Activated CD8-positive, alpha-beta memory T cell treated with anti-CD3 and anti-CD28 coated beads, Interleukin-2, amount 50 U/mL, for 1 hour (primary cell): ENCODE measurements at regions not wholly inside any gene's neighbourhood (a gene's known extent, or its start where the extent isn't known, plus 50 kb on each side); places are given as distances from the start of the nearest gene placed in this dataset.
"Not testable (repeated sequence)": the region's sequence is repeated elsewhere in the genome, so short reads cannot be mapped to it uniquely, and the experiment has no call there.

Experiments
- DNase-seq: peaks from one replicate; pipeline ENCODE4 v3.0.0-alpha.2; 2020; ENCODE audit errors: extremely low read depth

DNA sequence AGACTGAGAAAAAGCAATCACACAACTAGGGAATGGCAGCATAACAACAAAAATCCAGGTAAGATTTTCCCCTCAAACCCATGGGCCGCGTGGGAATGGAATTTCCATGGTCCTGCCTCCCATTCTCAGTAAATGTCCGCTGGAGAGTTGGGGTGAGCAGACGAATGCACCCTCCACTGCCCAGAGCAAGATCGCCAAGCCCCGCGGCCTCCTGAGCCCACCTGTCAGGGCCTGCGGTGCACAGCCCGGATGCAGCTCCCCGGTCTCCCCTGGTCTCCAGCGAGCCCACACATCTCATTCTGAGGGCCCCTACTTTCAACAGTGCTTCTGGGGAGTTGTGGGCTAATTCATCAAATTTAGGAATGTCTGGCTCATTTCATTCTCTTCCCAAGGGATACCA lies 327.4 kb upstream of the HS6ST1 start:
- no peak for DNase-seq

DNA sequence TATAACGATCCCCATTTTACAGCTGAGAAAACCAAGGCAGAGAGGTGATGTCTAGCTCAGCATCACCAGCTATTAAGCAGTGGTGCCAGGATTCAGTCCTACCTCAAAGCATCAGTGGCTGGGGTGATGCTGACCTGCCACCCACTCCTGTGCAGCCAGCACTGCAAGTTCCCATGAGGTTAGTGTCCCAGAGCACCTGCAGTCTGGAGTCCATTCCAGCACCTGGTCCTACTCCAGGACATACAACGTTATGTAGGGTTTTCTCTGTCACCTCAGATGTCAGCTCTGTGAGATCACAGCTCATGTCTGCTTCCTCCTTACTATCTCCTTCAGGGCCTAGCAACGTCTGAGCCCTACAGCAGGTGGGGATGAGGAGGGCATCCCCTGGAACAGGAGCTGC lies 328.0 kb upstream of the HS6ST1 start:
- no peak for DNase-seq

DNA sequence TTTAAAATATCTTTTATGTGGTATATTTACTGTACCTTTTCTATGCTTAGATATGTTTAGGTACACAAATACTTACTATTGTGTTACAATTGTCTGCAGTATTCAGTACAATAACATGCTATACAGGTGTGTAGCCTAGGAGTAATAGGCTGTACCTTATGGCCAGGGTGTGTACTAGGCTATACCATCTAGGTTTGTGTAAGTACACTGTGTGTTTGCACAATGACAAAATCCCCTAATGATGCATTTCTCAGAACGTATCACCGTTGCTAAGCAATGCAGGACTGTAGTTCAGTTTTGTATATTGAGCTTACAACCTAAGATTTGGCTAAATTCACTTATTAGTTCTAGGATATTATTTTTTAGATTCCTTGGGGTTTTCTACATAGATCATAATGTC lies 332.3 kb upstream of the HS6ST1 start:
- DNase-seq = no peak

DNA sequence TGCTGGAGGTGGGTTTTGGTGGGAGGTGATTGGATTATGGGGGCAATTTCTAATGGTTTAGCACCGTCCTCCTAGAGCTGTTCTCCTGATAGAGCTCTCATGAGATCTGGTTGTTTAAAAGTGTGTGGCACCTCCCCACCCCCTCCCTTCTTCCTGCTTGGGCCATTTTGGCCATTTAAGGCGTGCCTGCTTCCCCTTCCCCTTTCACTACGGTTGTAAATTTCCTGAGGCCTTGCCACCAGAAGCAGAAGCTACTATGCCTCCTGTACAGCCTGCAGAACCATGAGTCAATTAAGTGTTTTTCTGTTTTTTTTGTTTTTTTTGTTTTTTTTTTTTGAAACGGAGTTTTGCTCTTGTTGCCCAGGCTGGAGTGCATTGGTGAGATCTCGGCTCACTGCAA lies 335.7 kb upstream of the HS6ST1 start:
- DNase-seq = no peak

DNA sequence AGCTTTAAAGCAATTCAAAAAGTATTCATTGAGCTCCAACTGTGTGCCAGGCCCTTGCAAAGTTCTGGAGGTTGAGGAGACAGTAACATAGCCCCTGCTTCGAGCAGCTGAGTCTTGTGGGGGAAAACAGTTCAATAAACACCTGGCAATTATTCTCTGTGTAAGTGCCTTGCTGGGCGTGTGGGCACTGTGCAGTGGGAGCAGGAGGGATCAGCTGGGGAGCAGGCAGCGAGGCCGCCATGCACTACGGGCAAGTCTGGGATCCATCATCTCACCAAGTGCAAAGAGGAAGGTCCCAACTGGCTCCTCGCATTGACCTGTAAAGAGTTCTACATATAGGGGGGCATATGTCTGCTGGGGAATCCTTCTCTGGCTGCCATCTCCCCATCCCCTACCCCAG lies 342.2 kb upstream of the HS6ST1 start:
- no peak for DNase-seq

DNA sequence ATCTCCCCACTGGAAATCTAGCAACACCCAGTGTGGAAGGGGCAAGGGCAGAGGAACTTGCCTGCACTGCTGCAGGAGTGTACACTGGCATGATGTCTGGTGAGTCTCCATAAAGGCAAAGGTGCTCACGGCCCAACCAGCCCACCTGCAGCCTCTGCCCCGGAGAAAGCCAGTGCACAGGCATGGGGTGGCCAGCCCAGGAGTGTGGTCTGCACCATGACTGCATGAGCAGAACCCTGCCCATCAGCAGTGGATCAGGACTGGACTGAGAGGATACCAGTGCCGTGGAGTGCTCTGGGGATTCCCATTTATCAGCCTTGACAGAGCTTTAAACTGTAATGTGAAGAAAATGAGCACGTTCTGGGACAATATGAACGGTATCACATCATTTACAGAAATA lies 342.6 kb upstream of the HS6ST1 start:
- no peak for DNase-seq

DNA sequence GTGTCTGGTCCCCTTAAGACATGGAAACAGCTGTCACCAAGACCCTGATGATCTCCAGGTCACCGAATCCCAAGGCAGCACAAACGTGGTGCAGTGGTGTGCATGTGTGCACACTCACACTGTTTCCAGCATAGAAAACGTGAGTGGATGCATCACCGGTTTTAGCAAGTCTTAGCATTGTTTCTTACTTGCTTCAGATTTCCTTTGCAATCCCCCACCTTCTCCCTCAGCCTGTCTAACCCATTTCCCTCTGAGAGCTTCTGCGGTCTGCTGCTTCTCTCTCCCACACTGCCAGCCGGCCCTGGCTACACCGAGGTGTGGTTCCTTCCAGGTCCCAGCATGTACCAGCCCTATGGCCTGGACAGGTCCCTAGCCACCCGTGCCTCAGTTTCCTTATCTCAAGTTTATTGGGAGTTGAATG lies 343.4 kb upstream of the HS6ST1 start:
- no peak for DNase-seq

DNA sequence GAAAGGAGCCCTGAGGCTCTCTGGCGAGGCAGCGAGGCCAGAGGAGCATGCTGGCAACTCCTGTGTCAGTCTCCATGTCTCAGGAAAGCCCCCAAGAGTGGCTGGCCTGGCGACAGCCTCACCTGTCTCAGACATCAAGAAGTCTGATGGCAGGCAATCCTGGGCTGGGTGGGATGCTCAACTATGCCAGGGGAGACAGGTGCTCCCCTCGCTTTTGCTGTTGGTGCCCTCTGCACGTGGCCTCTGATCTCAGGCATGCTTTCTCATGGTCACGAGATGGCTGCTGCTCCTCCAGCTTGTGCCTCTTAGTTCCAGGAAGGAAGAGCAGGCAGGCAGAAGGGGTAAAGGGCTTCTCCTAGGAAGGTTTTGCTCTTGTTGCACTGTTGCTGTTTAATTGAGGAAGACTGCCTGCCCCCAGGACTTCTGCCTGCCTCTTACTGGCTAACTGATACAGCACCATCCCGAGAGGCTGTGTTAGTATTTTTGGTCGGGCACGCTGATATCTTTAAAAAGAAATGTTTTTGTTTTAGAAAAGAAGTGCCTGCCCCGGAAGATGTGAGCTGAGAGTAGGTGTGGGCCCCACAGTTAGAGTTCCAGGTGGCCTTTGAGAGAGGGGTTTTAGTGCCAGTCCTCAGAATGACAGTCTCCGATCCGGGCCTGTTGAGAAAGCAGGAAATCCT lies 344.8 kb upstream of the HS6ST1 start:
- no peak for DNase-seq

DNA sequence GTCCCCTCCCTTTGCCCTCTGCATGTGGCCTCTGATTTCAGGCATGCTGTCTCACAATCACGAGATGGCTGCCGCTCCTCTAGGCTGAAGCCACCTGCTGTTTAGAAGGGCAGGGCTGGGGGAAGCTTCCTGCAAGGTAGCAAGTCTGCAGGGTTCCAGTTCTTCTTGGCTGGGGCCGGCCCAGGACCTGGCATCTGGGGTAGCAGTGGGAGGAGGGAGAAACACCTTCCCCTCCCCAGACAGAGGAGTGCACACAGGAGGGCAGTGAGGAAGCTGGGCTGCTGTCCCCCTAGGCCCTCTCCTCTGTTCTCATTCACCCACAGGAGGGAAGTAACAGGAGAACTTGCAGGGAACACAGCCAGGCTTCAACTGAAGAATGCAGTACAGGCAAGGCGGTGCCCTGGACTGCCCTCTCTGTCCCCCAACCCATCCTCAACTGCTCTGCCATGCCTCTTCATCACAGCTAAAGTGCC lies 345.9 kb upstream of the HS6ST1 start:
- no peak for DNase-seq

DNA sequence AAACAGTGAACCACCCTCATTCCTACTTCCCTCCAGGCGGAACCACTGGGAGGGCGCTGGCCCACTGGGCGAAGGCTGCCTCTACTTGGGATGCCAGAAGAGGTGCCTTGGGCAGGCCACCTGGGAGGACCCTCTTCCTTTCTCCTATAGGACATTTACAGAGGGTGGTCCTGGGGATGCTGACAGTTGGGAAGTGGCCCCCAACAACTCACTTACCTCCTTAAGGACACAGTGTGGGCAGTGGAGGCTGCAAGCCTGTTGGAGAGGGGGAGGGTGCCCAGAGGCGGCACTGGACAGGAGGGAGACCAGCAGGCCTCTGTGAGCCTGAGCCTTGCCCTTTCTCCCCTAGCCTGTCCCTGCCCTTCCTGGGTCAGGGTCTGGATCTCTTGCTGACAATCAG lies 346.4 kb upstream of the HS6ST1 start:
- no peak for DNase-seq

DNA sequence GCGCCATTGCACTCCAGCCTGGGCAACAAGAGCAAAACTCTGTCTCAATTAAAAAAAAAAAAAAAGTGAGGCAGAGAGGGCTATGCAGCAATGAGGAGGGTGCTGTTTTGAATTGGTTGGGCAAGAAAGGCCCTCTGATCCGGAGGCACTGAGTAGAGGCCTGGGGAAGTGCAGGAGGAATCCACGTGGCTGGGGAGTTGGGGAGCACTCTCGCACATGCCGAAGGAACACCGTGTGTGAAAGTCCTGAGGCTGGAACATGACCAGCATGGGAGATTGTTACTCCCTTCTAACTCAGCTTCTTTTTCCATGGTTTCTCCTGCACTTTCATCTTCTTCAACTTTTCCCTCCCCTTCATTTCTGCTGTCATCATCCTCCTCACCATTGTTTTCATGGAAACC lies 347.9 kb upstream of the HS6ST1 start:
- no peak for DNase-seq

DNA sequence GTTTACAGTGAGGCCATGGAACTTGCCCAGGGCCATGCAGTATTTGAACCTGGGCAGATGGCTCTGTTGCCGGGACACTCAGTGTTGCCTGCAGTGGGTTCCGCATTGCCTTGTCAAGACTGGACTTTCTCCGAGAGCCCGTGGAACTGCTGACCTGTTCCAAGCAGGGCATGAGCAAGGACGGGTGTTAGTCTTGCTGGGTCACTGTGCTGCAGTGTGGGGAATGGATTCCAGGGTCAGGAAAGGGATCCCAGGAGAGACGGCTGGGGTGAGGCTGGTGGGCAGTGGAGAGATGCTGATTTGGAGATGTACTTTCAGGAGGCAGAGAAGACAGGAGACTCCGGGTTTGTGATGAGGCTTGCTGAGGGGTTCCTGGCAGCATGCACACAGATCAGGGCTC lies 348.7 kb upstream of the HS6ST1 start:
- no peak for DNase-seq

DNA sequence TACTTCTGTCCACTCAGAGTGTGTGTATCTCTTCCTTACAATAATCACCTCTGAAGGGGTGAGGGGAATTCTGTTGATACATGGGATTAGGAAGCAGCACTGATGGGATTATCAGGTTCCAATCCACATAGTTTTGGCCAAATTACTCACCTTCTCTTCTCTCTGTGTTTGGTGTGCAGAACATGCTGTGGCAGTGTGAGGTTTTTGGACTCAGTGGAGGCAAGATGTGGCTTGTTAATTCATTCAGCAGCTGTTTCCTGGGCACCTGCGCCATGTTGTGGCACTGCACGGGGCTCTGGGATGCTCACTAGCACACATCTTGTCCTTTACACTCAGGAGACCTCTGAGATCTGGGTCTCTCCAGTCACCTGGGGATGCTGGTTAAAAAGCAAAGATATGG lies 350.3 kb upstream of the HS6ST1 start:
- DNase-seq = no peak

DNA sequence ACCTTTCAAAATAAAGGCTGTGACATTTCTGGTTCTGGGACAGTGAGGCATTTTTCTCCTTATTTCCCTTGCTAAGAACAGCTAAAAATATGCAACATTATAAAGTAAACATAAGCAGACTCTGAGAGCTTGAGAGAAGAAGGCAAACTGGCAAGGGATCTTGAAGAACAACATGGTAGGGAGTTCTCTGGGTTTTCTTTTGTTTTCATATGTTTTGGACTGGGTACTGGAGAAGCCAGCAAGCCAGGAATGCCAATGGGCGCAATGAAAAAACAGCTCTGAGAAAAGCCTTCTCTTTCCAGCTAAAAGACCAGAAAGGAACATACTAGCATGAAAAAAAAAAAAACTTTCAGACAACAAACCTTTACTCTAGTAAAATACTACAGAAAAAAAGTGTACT lies 351.4 kb upstream of the HS6ST1 start:
- no peak for DNase-seq

DNA sequence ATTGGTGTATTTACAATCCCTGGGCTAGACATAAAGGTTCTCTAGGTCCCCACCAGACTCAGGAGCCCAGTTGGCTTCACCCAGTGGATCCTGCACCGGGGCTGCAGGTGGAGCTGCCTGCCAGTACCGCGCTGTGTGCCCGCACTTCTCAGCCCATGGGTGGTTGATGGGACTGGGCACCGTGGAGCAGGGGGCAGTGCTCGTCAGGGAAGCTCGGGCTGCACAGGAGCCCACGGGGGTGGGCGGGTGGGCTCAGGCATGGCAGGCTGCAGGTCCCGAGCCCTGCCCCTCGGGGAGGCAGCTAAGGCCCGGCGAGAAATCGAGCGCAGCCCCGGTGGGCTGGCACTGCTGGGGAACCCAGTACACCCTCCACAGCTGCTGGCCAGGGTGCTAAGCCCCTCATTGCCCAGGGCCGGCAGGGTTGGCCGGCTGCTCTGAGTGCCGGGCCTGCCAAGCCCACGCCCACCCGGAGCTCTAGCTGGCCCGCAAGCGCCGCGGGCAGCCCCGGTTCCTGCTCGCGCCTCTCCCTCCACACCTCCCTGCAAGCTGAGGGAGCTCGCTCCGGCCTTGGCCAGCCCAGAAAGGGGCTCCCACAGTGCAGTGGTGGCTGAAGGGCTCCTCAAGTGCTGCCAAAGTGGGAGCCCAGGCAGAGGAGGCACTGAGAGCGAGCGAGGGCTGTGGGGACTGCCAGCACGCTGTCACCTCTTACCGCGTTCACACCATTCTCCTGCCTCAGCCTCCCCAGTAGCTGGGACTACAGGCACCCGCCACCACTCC lies 353.5 kb upstream of the HS6ST1 start:
- not testable (repeated sequence) for DNase-seq

DNA sequence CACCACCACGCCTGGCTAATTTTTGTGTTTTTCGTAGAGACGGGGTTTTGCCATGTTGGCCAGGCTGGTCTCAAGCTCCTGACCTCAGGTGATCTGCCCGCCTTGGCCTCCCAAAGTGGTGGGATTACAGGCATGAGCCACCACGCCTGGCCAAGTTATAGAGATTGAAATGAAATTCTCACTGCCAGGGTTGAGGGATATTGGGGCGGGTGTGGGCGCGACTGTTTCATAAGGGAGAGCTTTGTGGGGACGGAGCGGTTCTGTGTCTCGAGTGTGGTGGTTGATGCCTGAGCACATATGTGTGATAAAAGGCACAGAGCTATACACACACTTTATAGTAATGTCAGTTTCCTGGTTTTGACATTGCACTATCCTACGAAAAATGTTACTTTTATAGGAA lies 361.0 kb upstream of the HS6ST1 start:
- not testable (repeated sequence) for DNase-seq

DNA sequence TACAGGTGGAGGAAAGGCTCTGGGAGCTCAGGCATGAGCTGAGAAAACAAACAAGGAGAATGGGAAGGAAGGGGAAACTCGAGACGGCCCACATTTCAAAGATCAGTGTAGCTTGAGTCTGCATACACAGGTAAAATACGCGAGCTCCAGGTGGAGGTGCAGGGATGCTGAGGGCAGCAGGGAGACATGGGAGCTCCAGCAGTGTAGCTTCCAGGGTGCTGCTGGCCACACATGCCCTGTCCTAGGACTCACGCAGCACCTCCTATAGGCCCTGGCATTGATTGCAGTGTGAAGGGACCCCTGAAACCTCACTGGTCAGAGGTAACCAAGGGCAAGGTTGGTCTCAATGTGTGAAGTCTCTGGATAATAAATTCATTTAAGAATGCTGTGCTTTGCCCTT lies 362.8 kb upstream of the HS6ST1 start:
- DNase-seq = no peak

DNA sequence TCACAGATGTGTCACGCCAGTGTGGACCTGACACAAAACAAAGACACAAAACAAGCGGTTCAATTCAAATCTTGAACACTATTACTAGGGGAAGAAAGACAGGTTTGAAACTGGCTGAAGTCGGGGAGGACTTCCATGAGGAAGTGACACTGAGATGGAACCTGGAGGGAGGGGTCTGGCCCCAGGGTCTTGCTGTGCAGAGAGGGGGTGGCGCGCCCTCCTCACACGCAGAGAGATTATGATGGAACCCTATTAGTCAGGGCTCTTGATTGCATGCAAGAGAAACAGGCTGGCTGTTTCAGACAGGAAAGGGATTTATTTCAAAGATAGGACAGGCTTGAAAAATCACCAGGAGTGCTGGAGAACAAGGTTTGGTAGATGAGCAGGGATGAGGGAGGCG lies 363.6 kb upstream of the HS6ST1 start:
- DNase-seq = no peak

DNA sequence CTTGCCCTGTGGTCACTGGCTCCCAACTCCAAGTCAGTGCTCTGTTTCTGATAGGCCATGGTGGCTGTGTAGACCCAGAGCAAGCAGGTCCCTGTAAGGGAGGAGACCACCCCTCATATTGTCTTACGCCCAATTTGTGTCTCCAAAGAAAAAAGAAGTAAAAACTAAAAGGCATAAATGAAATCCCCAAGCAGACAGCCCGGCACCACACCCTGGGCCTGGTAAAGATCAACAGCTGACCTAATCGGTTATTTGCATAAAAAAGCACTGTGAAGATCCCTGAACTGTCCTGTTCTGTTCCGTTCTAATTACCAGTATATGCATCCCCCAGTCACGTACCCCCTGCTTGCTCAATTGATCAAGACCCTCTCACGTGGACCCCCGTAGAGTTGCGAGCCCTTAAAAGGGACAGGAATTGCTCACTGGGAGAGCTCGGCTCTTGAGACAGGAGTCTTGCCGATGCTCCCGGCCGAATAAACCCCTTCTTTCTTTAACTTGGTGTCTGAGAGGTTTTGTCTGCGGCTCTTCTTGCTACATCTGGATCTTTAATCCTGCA lies 364.1 kb upstream of the HS6ST1 start:
- no peak for DNase-seq

DNA sequence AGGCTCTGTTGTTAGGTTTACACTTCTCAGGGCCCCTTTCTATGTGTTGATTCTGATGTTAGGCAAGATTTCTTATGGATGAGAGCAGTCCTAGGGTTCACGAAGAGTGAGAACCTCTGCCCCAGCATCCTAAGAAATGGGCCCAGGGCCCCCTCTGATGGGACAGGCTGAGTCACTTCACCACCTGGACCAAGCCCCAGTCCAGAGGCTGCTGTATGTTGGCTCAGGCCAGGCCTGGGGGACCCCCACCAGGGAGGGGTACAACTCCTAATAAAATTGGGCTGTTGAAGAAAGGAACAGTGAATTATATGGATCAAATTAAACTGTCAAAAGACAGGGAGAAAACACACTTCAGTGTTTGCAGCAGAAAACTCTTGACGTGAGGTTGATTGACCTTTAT lies 365.9 kb upstream of the HS6ST1 start:
- no peak for DNase-seq

DNA sequence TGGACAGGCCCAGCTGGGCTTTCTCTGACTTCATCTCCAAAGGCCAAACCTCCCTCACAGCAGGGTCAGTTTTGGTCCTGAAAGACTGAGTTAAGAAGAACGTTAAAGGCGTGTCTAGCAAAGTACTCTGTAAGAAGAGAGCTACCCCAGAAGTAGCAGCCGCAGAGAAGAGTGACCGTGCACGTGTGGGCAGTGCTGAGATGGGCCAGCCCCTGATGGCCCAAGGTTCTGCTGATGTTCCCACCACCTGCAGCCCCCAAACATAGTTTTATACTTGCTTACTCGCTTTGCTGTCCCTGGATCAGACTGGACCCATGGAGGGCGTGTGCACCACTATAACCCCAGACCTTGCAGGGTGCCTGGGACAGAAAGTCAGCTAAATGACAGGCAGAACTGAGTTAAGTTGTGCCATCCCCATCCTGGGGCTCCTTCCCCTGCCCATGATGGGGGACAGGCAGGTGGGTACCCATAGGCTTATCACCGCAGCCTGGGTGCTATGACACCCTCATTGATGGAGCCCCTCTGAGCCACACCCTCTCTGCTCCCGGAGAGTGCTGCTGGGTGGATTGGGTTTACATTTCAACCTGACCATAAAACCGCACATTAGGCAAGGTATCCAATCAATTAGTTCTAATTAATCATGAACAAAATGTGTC lies 367.3 kb upstream of the HS6ST1 start:
- DNase-seq = no peak

DNA sequence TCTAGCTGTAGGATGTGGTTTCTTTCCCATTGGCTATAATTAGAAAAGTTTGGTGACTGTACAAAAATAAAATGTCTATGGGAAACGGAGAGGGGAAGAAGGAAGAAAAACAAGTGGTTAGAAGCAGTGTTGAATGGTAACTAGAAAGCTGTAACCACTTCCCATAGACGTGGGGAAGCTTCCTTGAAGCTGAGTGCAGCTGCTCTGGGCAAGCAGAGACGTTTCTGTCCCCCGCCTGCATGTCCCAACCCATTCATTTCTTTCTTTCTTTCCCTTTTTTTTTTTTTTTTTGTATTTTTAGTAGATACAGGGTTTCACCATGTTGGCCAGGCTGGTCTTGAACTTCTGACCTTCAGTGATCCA lies 367.8 kb upstream of the HS6ST1 start:
- no peak for DNase-seq
